SK-N-SH treated with all-trans-retinoic acid at 6 μM for 48 hours (cell line): ENCODE measurements at regions not wholly inside any gene's neighbourhood (a gene's known extent, or its start where the extent isn't known, plus 50 kb on each side); places are given as distances from the start of the nearest gene placed in this dataset.

Experiments
- ATAC-seq: fragments of 200-7000 bp; cut with Tn5 transposase; 3 replicates; pipeline ENCODE4 v1.9.1; 2020; ENCODE audit warnings: mild to moderate bottlenecking, moderate library complexity
- ARNTL ChIP-seq: fragments of 450-650 bp; formaldehyde crosslinking; IDR thresholded peaks from 2 replicates; pipeline ENCODE4 v1.5.0; 2020; ENCODE audit warnings: low read depth, mild to moderate bottlenecking, moderate library complexity, borderline replicate concordance
- BACH2 ChIP-seq: fragments of 250-450 bp; sonication (Bioruptor Pico); IDR thresholded peaks from 2 replicates; pipeline ENCODE4 v1.9.0; 2021; ENCODE audit warnings: mild to moderate bottlenecking, borderline replicate concordance
- CREB5 ChIP-seq: fragments of 250-450 bp; sonication (Bioruptor Pico); IDR thresholded peaks from 2 replicates; pipeline ENCODE4 v1.5.1; 2020; ENCODE audit warnings: low read depth, mild to moderate bottlenecking, moderate library complexity
- CSDC2 ChIP-seq: fragments of 250-450 bp; sonication (Bioruptor Pico); IDR thresholded peaks from 2 replicates; pipeline ENCODE4 v1.5.0; 2020; ENCODE audit warnings: mild to moderate bottlenecking, moderate library complexity
- GLIS3 ChIP-seq: fragments of 250-450 bp; sonication (Bioruptor Pico); IDR thresholded peaks from 2 replicates; pipeline ENCODE4 v1.5.0; 2020; ENCODE audit warnings: mild to moderate bottlenecking, moderate library complexity
- ISL1 ChIP-seq: fragments of 250-450 bp; sonication (Bioruptor Pico); IDR thresholded peaks from 2 replicates; pipeline ENCODE4 v2.1.2; 2022; ENCODE audit warnings: mild to moderate bottlenecking, moderate library complexity
- OSR1 ChIP-seq: fragments of 250-450 bp; sonication (Bioruptor Pico); IDR thresholded peaks from 2 replicates; pipeline ENCODE4 v1.8.0; 2022; ENCODE audit warnings: moderate library complexity, mild to moderate bottlenecking, inconsistent platforms
- PATZ1 ChIP-seq: fragments of 250-450 bp; sonication (Bioruptor Pico); IDR thresholded peaks from 2 replicates; pipeline ENCODE4 v1.8.0; 2020; ENCODE audit warnings: mild to moderate bottlenecking, moderate library complexity, borderline replicate concordance
- POU6F1 ChIP-seq: fragments of 250-450 bp; sonication (Bioruptor Pico); IDR thresholded peaks from 2 replicates; pipeline ENCODE4 v1.8.0; 2021; ENCODE audit warnings: low read depth, mild to moderate bottlenecking, moderate library complexity, borderline replicate concordance
- PPARA ChIP-seq: fragments of 250-450 bp; sonication (Bioruptor Pico); IDR thresholded peaks from 2 replicates; pipeline ENCODE4 v1.5.0; 2020; ENCODE audit warnings: mild to moderate bottlenecking, borderline replicate concordance
- RARB ChIP-seq: fragments of 250-450 bp; sonication (Bioruptor Pico); IDR thresholded peaks from 2 replicates; pipeline ENCODE4 v1.8.0; 2021; ENCODE audit warnings: mild to moderate bottlenecking, moderate library complexity
- SNAI2 ChIP-seq: fragments of 250-450 bp; sonication (Bioruptor Pico); IDR thresholded peaks from 2 replicates; pipeline ENCODE4 v1.5.0; 2020; ENCODE audit warnings: mild to moderate bottlenecking, moderate library complexity
- TCF4 ChIP-seq: fragments of 250-450 bp; sonication (Bioruptor Pico); IDR thresholded peaks from 2 replicates; pipeline ENCODE4 v1.8.0; 2021; ENCODE audit warnings: mild to moderate bottlenecking, moderate library complexity, borderline replicate concordance
- TOX ChIP-seq: fragments of 250-450 bp; sonication (Bioruptor Pico); IDR thresholded peaks from 2 replicates; pipeline ENCODE4 v1.8.0; 2021; ENCODE audit warnings: mild to moderate bottlenecking, moderate library complexity, borderline replicate concordance
- TSHZ2 ChIP-seq: fragments of 250-450 bp; sonication (Bioruptor Pico); IDR thresholded peaks from 2 replicates; pipeline ENCODE4 v1.5.0; 2020; ENCODE audit warnings: mild to moderate bottlenecking, moderate library complexity
- ZC3H10 ChIP-seq: fragments of 250-450 bp; sonication (Bioruptor Pico); IDR thresholded peaks from 2 replicates; pipeline ENCODE4 v1.5.1; 2021; ENCODE audit warnings: mild to moderate bottlenecking, moderate library complexity
- ZFP3 ChIP-seq: fragments of 250-450 bp; sonication (Bioruptor Pico); IDR thresholded peaks from 2 replicates; pipeline ENCODE4 v1.5.0; 2020; ENCODE audit warnings: mild to moderate bottlenecking, moderate library complexity
- ZFP30 ChIP-seq: fragments of 450-650 bp; formaldehyde crosslinking; IDR thresholded peaks from 2 replicates; pipeline ENCODE4 v1.5.0; 2022; ENCODE audit warnings: mild to moderate bottlenecking, moderate library complexity
- ZNF565 ChIP-seq: fragments of 450-650 bp; formaldehyde crosslinking; conservative IDR thresholded peaks from 2 replicates; pipeline ENCODE4 v1.5.0; 2020; ENCODE audit warnings: low read depth, mild to moderate bottlenecking, moderate library complexity
- ZNF70 ChIP-seq: fragments of 450-650 bp; formaldehyde crosslinking; IDR thresholded peaks from 2 replicates; pipeline ENCODE4 v1.5.0; 2020; ENCODE audit warnings: mild to moderate bottlenecking, moderate library complexity
- ZNF8 ChIP-seq: fragments of 450-650 bp; formaldehyde crosslinking; IDR thresholded peaks from 2 replicates; pipeline ENCODE4 v1.5.0; 2020; ENCODE audit warnings: mild to moderate bottlenecking, moderate library complexity

- ATAC-seq: no peak
- TF ChIP-seq ZNF70 (CRISPR knock-in tag) (no peak), POU6F1 (CRISPR knock-in tag) (no peak), PATZ1 (CRISPR knock-in tag) (no peak), TSHZ2 (CRISPR knock-in tag) (no peak), ZFP30 (CRISPR knock-in tag) (no peak), ZNF565 (CRISPR knock-in tag) (no peak), GLIS3 (CRISPR knock-in tag) (no peak), CSDC2 (CRISPR knock-in tag) (no peak), TCF4 (CRISPR knock-in tag) (no peak), ZFP3 (no peak), OSR1 (CRISPR knock-in tag) (no peak), ZNF8 (CRISPR knock-in tag) (no peak), RARB (no peak), BACH2 (CRISPR knock-in tag) (no peak), PPARA (CRISPR knock-in tag) (no peak), ARNTL (CRISPR knock-in tag) (no peak)
Observed at GRCh38 chr9:80030801-80031200, 459.0 kb downstream of the TLE4 start.

GRCh38 chr9:80028501-80028900 lies 456.7 kb downstream of the TLE4 start:
- no peak for ATAC-seq

GRCh38 chr9:80025796-80026520 lies 454.2 kb downstream of the TLE4 start:
- no peak for TF ChIP-seq ARNTL (CRISPR knock-in tag)
- TF ChIP-seq ZFP30 (CRISPR knock-in tag): no peak
- TF ChIP-seq PATZ1 (CRISPR knock-in tag): no peak
- no peak for TF ChIP-seq RARB
- TF ChIP-seq CREB5: no peak
- TF ChIP-seq ZNF70 (CRISPR knock-in tag): no peak
- no peak for TF ChIP-seq BACH2 (CRISPR knock-in tag)
- TF ChIP-seq SNAI2: no peak
- no peak for ATAC-seq

More at GRCh38 chr9:80028501-80028900, 456.7 kb downstream of the TLE4 start:
- TF ChIP-seq TOX (CRISPR knock-in tag) (no peak), ZC3H10 (CRISPR knock-in tag) (no peak), ZFP3 (no peak), ZNF8 (CRISPR knock-in tag) (no peak), CSDC2 (CRISPR knock-in tag) (no peak), ISL1 (CRISPR knock-in tag) (peak; percentile 40; the same call in 1 of the 2 replicates)
